ENCODE measurements at regions not wholly inside any gene's neighbourhood (a gene's known extent, or its start where the extent isn't known, plus 50 kb on each side); places are given as distances from the start of the nearest gene placed in this dataset.

DNA sequence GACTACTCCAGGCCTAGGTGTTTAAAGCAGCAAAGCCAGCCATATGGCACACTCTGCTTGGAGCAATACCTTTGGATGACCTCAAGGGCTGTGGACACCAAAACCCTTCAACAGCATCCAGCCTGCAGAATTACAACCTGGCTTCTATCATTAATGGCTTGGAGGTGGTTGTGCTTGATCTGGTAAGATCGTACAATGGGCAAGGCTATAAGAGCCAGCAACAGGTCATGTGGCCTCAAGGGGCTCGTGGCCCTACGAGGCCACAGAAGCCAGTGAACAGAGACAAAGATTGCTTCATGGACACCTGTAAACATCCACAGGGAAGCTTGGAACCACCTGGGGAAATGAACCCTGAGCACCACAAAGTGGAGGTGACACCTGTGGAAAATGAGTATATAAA is 657.3 kb downstream of the BCL11B start:
- TF ChIP-seq, protein P1, sequence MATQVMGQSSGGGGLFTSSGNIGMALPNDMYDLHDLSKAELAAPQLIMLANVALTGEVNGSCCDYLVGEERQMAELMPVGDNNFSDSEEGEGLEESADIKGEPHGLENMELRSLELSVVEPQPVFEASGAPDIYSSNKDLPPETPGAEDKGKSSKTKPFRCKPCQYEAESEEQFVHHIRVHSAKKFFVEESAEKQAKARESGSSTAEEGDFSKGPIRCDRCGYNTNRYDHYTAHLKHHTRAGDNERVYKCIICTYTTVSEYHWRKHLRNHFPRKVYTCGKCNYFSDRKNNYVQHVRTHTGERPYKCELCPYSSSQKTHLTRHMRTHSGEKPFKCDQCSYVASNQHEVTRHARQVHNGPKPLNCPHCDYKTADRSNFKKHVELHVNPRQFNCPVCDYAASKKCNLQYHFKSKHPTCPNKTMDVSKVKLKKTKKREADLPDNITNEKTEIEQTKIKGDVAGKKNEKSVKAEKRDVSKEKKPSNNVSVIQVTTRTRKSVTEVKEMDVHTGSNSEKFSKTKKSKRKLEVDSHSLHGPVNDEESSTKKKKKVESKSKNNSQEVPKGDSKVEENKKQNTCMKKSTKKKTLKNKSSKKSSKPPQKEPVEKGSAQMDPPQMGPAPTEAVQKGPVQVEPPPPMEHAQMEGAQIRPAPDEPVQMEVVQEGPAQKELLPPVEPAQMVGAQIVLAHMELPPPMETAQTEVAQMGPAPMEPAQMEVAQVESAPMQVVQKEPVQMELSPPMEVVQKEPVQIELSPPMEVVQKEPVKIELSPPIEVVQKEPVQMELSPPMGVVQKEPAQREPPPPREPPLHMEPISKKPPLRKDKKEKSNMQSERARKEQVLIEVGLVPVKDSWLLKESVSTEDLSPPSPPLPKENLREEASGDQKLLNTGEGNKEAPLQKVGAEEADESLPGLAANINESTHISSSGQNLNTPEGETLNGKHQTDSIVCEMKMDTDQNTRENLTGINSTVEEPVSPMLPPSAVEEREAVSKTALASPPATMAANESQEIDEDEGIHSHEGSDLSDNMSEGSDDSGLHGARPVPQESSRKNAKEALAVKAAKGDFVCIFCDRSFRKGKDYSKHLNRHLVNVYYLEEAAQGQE (IDR thresholded peaks at IDR 0.05; ENCODE audit: low read depth): no peak
- TF ChIP-seq, protein P2, sequence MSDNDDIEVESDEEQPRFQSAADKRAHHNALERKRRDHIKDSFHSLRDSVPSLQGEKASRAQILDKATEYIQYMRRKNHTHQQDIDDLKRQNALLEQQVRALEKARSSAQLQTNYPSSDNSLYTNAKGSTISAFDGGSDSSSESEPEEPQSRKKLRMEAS (IDR thresholded peaks at IDR 0.05): no peak
- TF ChIP-seq EP300 (IDR thresholded peaks at IDR 0.05; ENCODE audit: borderline replicate concordance) (no peak), YY1 (IDR thresholded peaks at IDR 0.05; ENCODE audit: low read depth) (no peak), TAF1 (IDR thresholded peaks at IDR 0.05; ENCODE audit: low read depth) (no peak), CREB1 (IDR thresholded peaks at IDR 0.05; ENCODE audit: low read depth) (no peak), FOXM1 (IDR thresholded peaks at IDR 0.05; ENCODE audit: borderline replicate concordance, low read depth) (no peak), CEBPB (IDR thresholded peaks at IDR 0.05) (no peak), RAD21 (IDR thresholded peaks at IDR 0.05; ENCODE audit: low read depth) (no peak), NFIC (IDR thresholded peaks at IDR 0.05) (no peak), TCF12 (IDR thresholded peaks at IDR 0.05; ENCODE audit: low read depth) (no peak), ZBTB7A (IDR thresholded peaks at IDR 0.05; ENCODE audit: low read depth) (no peak)
